ENCODE measurements at regions not wholly inside any gene's neighbourhood (a gene's known extent, or its start where the extent isn't known, plus 50 kb on each side); places are given as distances from the start of the nearest gene placed in this dataset.
"Not testable (repeated sequence)": the region's sequence is repeated elsewhere in the genome, so short reads cannot be mapped to it uniquely, and the experiment has no call there.

DNA sequence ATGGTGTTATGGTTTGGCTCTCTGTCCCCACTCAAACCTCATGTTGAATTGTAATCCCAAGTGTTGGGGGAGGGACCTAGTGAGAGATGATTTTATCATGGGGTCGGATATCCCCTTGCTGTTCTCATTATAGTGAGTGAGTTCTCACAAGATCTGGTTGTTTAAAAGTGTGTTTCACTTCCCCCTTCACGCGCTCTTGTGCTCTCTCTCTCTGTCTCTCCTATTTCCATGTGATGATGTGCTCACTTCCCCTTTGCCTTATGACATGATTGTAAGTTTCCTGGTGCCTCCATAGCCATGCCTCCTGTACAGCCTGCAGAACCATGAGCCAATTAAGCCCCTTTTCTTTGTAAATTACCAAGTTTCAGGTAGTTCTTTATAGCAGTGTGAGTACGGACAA is 765.1 kb downstream of the KCNA4 start:
- Histone ChIP-seq H3K4me1 (peaks cover 28% of the 10 kb centered on the region), H3K4me2 (no peak overlapping the region; the same call in 1 of the 2 replicates), H3K4me3 (no peak overlapping the region), H3K9ac (no peak overlapping the region), H3K27ac (no peak overlapping the region), H3K36me3 (no peaks in the 10 kb centered on the region), H4K20me1 (no peaks in the 10 kb centered on the region), H3K9me3 (no peaks in the 10 kb centered on the region), H3K27me3 (no peaks in the 10 kb centered on the region)
- TF ChIP-seq Cebpa-rat (IDR thresholded peaks at IDR 0.05): no peak

DNA sequence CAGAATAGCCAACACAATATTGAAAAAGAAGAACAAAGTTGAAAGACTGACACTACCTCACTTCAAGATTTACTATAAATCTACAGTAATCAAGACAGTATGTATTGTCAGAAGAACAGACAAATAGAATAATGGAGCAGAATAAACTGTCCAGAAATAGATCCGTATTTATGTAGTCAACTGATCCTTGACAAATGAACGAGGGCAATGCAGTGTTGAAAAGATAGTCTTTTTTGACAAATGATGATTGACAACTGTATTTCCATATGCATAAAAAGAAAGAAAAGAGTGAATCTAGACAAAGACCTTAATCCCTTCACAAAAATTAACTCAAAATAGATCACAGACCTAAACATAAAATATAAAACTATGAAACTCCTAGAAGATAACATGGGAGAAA is 767.1 kb downstream of the KCNA4 start:
- H4K20me1 ChIP-seq: no peaks in the 10 kb centered on the region
- no peak overlapping the region for H3K4me3 ChIP-seq
- H3K9ac ChIP-seq: no peak overlapping the region
- H3K27me3 ChIP-seq: no peaks in the 10 kb centered on the region
- H3K4me2 ChIP-seq: no peak overlapping the region
- no peak for TF ChIP-seq Cebpa-rat (IDR thresholded peaks at IDR 0.05)
- no peak overlapping the region for H3K27ac ChIP-seq
- H3K9me3 ChIP-seq: no peaks in the 10 kb centered on the region
- no peaks in the 10 kb centered on the region for H3K36me3 ChIP-seq
- H3K4me1 ChIP-seq: peaks cover 7% of the 10 kb centered on the region

DNA sequence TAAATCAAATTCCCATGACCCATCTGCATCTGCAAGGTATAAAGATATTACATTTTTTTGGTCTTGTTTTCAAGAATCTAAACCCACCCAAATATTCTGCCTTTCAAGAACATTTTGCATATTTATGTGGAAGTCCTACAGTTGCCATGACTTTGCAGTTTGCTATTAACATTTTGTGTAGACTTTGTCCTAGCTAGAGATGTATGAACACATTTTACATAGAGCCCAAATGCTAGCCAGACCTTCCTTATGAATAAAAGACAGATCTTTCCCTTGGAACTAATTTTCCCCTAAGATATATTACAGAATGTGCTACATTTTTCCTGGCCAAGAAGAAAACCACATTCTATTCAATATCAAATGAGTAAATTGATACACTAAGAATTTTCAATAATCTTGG is 772.5 kb downstream of the KCNA4 start:
- no peak overlapping the region for H3K4me2 ChIP-seq
- TF ChIP-seq Cebpa-rat (IDR thresholded peaks at IDR 0.05): no peak

DNA sequence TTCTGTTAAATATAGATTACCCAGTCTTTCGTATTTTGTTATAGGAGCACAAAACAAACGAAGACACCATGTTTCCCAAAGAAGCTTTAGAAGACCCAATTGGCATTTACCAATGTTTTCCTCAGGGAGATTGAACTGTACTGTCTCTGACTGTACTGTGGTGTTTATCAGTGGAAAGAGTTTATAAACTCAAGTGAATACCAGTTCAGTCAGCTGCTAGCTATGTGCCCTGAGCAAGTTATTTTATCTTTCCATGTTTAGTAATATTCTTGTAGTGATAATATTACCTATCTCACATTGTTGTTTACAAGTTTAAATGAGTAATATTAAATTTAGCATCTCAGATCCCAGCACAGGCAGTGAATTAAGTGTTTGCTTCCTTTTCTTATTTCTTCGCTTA is 773.2 kb downstream of the KCNA4 start:
- no peak overlapping the region for H3K4me3 ChIP-seq
- no peak overlapping the region for H3K4me2 ChIP-seq
- H3K9me3 ChIP-seq: no peaks in the 10 kb centered on the region
- no peaks in the 10 kb centered on the region for H3K4me1 ChIP-seq
- no peak overlapping the region for H3K27ac ChIP-seq
- no peak for TF ChIP-seq Cebpa-rat (IDR thresholded peaks at IDR 0.05)
- H3K9ac ChIP-seq: no peak overlapping the region
- no peaks in the 10 kb centered on the region for H4K20me1 ChIP-seq
- H3K27me3 ChIP-seq: no peaks in the 10 kb centered on the region
- no peaks in the 10 kb centered on the region for H3K36me3 ChIP-seq

More for the DNA sequence above, 772.5 kb downstream of the KCNA4 start:
- no peaks in the 10 kb centered on the region for H3K36me3 ChIP-seq
- no peaks in the 10 kb centered on the region for H3K27me3 ChIP-seq
- no peak overlapping the region for H3K9ac ChIP-seq
- no peak overlapping the region for H3K4me3 ChIP-seq
- H3K4me1 ChIP-seq: no peaks in the 10 kb centered on the region
- H3K9me3 ChIP-seq: no peaks in the 10 kb centered on the region
- no peaks in the 10 kb centered on the region for H4K20me1 ChIP-seq
- no peak overlapping the region for H3K27ac ChIP-seq

GRCh38 chr11:29231991-29232390 is 784.8 kb downstream of the KCNA4 start:
- no peak overlapping the region for H3K4me3 ChIP-seq
- TF ChIP-seq Cebpa-rat (IDR thresholded peaks at IDR 0.05): no peak
- H3K9ac ChIP-seq: no peak overlapping the region
- no peak overlapping the region for H3K4me2 ChIP-seq
- H3K27ac ChIP-seq: no peak overlapping the region
- no peaks in the 10 kb centered on the region for H4K20me1 ChIP-seq
- H3K36me3 ChIP-seq: no peaks in the 10 kb centered on the region
- no peaks in the 10 kb centered on the region for H3K9me3 ChIP-seq
- H3K4me1 ChIP-seq: no peaks in the 10 kb centered on the region
- H3K27me3 ChIP-seq: no peaks in the 10 kb centered on the region

- H3K4me3 ChIP-seq: no peak overlapping the region
- TF ChIP-seq Cebpa-rat (IDR thresholded peaks at IDR 0.05): no peak
- H3K4me1 ChIP-seq: no peaks in the 10 kb centered on the region
- H3K36me3 ChIP-seq: no peaks in the 10 kb centered on the region
- no peak overlapping the region for H3K27ac ChIP-seq
- H3K4me2 ChIP-seq: no peak overlapping the region
- H3K9ac ChIP-seq: no peak overlapping the region
- no peaks in the 10 kb centered on the region for H3K27me3 ChIP-seq
- no peaks in the 10 kb centered on the region for H4K20me1 ChIP-seq
- H3K9me3 ChIP-seq: no peaks in the 10 kb centered on the region
Observed at GRCh38 chr11:29231586-29231985, 785.2 kb downstream of the KCNA4 start.

DNA sequence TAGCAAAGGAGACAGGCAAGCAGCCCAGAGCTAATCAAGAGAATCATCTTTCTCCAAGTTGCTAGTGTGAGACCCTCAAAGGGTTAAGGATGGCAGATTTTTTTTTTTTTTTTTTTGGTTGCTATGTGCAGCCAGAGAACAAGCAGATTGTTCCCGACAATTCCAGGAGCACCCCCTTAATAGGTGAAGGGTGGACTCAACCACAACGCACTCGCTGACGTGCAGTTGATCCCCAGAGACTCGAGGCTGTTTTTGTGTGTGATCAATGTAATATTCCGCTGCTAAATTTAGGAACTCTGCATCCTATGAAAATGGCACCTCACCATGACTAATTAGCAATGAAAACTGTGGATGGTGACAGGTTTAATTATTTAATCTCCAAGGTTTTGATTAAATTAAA is 789.0 kb downstream of the KCNA4 start:
- H3K27ac ChIP-seq: no peak overlapping the region
- H3K9ac ChIP-seq: no peak overlapping the region
- peaks cover 6% of the 10 kb centered on the region; the same call in 1 of the 2 replicates for H3K9me3 ChIP-seq
- no peak overlapping the region for H3K4me3 ChIP-seq
- H4K20me1 ChIP-seq: no peaks in the 10 kb centered on the region
- H3K4me2 ChIP-seq: no peak overlapping the region
- no peaks in the 10 kb centered on the region for H3K27me3 ChIP-seq
- no peaks in the 10 kb centered on the region for H3K4me1 ChIP-seq
- no peak for TF ChIP-seq Cebpa-rat (IDR thresholded peaks at IDR 0.05)
- no peaks in the 10 kb centered on the region for H3K36me3 ChIP-seq

GRCh38 chr11:29224739-29225384 is 792.0 kb downstream of the KCNA4 start:
- Histone ChIP-seq H3K4me3 (no peak overlapping the region), H3K4me2 (no peak overlapping the region), H3K9ac (no peak overlapping the region), H3K36me3 (no peaks in the 10 kb centered on the region), H3K27me3 (no peaks in the 10 kb centered on the region), H3K9me3 (peaks cover 10% of the 10 kb centered on the region), H3K4me1 (no peaks in the 10 kb centered on the region), H4K20me1 (no peaks in the 10 kb centered on the region), H3K27ac (no peak overlapping the region)
- no peak for TF ChIP-seq Cebpa-rat (IDR thresholded peaks at IDR 0.05)

GRCh38 chr11:29219531-29219930 is 797.3 kb downstream of the KCNA4 start:
- H3K9ac ChIP-seq, H3K4me1 ChIP-seq, H3K27me3 ChIP-seq, H3K27ac ChIP-seq, H3K4me2 ChIP-seq, H3K36me3 ChIP-seq, H4K20me1 ChIP-seq, H3K4me3 ChIP-seq: not testable (repeated sequence)
- peaks cover 10% of the 10 kb centered on the region for H3K9me3 ChIP-seq

DNA sequence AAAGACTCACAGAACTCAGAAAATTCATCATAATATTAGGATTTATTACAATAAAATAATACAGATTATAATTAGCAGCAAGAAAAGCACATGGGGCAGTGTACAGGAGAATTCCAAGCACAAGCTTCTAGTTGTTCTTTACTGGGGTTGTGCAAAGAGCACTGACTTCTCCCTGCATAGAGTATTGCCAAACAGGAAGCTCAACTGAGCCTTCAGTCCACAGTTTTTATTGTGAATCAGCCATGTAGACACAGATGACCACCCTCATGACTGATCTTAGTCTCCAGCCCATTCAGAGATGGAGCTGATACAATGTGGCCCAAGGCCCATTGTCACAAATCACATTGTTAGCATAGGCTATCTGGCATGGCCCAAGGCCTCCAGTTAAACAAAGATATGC is 798.9 kb downstream of the KCNA4 start:
- Histone ChIP-seq H4K20me1 (no peaks in the 10 kb centered on the region), H3K27ac (no peak overlapping the region), H3K9ac (no peak overlapping the region), H3K4me2 (no peak overlapping the region), H3K36me3 (no peaks in the 10 kb centered on the region), H3K27me3 (no peaks in the 10 kb centered on the region), H3K9me3 (peaks cover 4% of the 10 kb centered on the region; the same call in 1 of the 2 replicates), H3K4me1 (no peaks in the 10 kb centered on the region), H3K4me3 (no peak overlapping the region)
- TF ChIP-seq Cebpa-rat (IDR thresholded peaks at IDR 0.05): no peak

DNA sequence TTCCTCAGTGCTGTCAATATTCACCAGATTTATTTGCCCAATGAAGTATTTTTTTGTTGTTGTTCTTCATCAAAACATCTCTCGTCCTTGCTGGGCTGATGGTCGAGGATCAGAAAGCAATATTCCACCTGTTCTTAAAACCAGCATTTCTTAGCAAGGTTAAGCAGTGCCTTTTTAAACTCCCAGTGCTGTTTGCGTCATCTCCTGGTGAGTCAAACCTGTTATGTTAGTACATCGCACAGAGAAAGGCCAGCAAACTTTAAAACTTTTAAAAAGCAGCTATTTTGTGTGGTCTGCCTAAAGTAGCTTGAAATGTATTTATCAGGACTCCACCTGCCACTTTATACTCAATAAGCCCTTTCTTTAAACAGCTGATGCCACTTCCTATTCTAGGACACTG is 802.0 kb downstream of the KCNA4 start:
- no peak overlapping the region for H3K4me2 ChIP-seq
- TF ChIP-seq Cebpa-rat (IDR thresholded peaks at IDR 0.05): no peak
- H3K9me3 ChIP-seq: no peaks in the 10 kb centered on the region
- no peaks in the 10 kb centered on the region for H3K36me3 ChIP-seq
- H3K27me3 ChIP-seq: no peaks in the 10 kb centered on the region
- H3K4me1 ChIP-seq: no peaks in the 10 kb centered on the region
- no peaks in the 10 kb centered on the region for H4K20me1 ChIP-seq
- no peak overlapping the region for H3K9ac ChIP-seq
- no peak overlapping the region for H3K4me3 ChIP-seq
- no peak overlapping the region for H3K27ac ChIP-seq
